OCI-LY7 (cell line): ENCODE measurements at regions not wholly inside any gene's neighbourhood (a gene's known extent, or its start where the extent isn't known, plus 50 kb on each side); places are given as distances from the start of the nearest gene placed in this dataset.

Source experiments
- BruUV-seq: library from RNA; stranded (reverse); fragments of 400-500 nt; replicated peaks from 2 replicates; lab custom pipeline; 2021; lab: Mats Ljungman, UMichigan
- CTCF ChIA-PET: fragments of 300-600 bp; sonication (Branson Sonifier 250); formaldehyde crosslinking; loops from one replicate; lab custom pipeline; 2022; ENCODE audit warnings: antibody characterized with exemption; ENCODE audit not compliant: unreplicated experiment; lab: Charles Lee
- POLR2A ChIA-PET: fragments of 300-600 bp; sonication (Branson Sonifier 250); formaldehyde crosslinking; loops from one replicate; lab custom pipeline; 2022; ENCODE audit warnings: antibody characterized with exemption; lab: Charles Lee
- DNase-seq: peaks from one replicate; pipeline ENCODE4 v3.0.0-alpha.2; 2015; ENCODE audit warnings: low spot score
- H2AFZ ChIP-seq: fragments of 200-600 bp; sonication (generic), shearing (Covaris generic); 2 replicates; pipeline ENCODE4 v1.6.1; 2014; ENCODE audit warnings: mild to moderate bottlenecking, antibody characterized with exemption, low read length, moderate library complexity
- H3K27ac ChIP-seq: fragments of 200-600 bp; sonication (generic); 2 replicates; pipeline ENCODE4 v1.5.1; 2014; ENCODE audit warnings: mixed run types, low read depth, mild to moderate bottlenecking, moderate library complexity, low read length, inconsistent platforms; ENCODE audit not compliant: poor library complexity, severe bottlenecking
- H3K36me3 ChIP-seq: fragments of 200-600 bp; sonication (generic); 2 replicates; pipeline ENCODE4 v1.6.1; 2014; ENCODE audit warnings: mild to moderate bottlenecking, antibody characterized with exemption, low read length, moderate library complexity, mixed read lengths; ENCODE audit not compliant: insufficient read depth
- H3K4me1 ChIP-seq: fragments of 200-600 bp; sonication (generic); 2 replicates; pipeline ENCODE4 v1.5.1; 2014; ENCODE audit warnings: mild to moderate bottlenecking, low read length; ENCODE audit not compliant: insufficient read depth, poor library complexity, severe bottlenecking
- H3K4me2 ChIP-seq: fragments of 200-600 bp; sonication (generic); 2 replicates; pipeline ENCODE4 v1.6.1; 2014; ENCODE audit warnings: mild to moderate bottlenecking, low read length
- H3K4me3 ChIP-seq: fragments of 200-600 bp; sonication (generic); 2 replicates; pipeline ENCODE4 v1.5.1; 2014; ENCODE audit warnings: mild to moderate bottlenecking, low read depth, low read length; ENCODE audit not compliant: poor library complexity, severe bottlenecking
- H3K79me2 ChIP-seq: fragments of 200-600 bp; sonication (generic); 2 replicates; pipeline ENCODE4 v1.6.1; 2016; ENCODE audit warnings: low read depth, mild to moderate bottlenecking, low read length, moderate library complexity, mixed read lengths; ENCODE audit not compliant: insufficient read depth
- H3K9me2 ChIP-seq: fragments of 200-600 bp; sonication (generic); 2 replicates; pipeline ENCODE4 v1.6.1; 2016; ENCODE audit warnings: mild to moderate bottlenecking, low read length, mixed read lengths; ENCODE audit not compliant: insufficient read depth
- H3K9me3 ChIP-seq: fragments of 200-600 bp; sonication (generic); 2 replicates; pipeline ENCODE4 v1.6.1; 2014; ENCODE audit warnings: mild to moderate bottlenecking, mixed run types, low read length, mixed read lengths
- H4K20me1 ChIP-seq: fragments of 200-600 bp; sonication (generic); 2 replicates; pipeline ENCODE4 v1.6.1; 2014; ENCODE audit warnings: mild to moderate bottlenecking, antibody characterized with exemption, low read length, moderate library complexity, mixed read lengths; ENCODE audit not compliant: insufficient read depth
- CTCF ChIP-seq: fragments of 200-600 bp; sonication (generic); conservative IDR thresholded peaks from 2 replicates; pipeline ENCODE4 v1.5.1; 2014; ENCODE audit warnings: mild to moderate bottlenecking, antibody characterized with exemption, low read length, moderate library complexity, mixed read lengths
- EZH2phosphoT487 ChIP-seq: fragments of 200-600 bp; sonication (generic); IDR thresholded peaks from 2 replicates; pipeline ENCODE4 v1.6.1; 2018; ENCODE audit warnings: low read depth, borderline replicate concordance, mild to moderate bottlenecking, mixed run types, antibody characterized with exemption, low read length, moderate library complexity, mixed read lengths
- intact Hi-C: fragments of 100-400 bp; cut with micrococcal nuclease; formaldehyde crosslinking; loops from one replicate; pipeline ENCODE4 v1.10.0; 2022; ENCODE audit not compliant: unreplicated experiment

- Histone ChIP-seq H3K9me2 (no peaks in the 10 kb centered on the region), H3K36me3 (no peaks in the 10 kb centered on the region), H3K9me3 (no peaks in the 10 kb centered on the region), H3K4me2 (no peak overlapping the region), H3K4me1 (no peaks in the 10 kb centered on the region), H3K79me2 (no peaks in the 10 kb centered on the region), H3K4me3 (no peak overlapping the region), H2AFZ (no peak overlapping the region), H4K20me1 (no peaks in the 10 kb centered on the region), H3K27ac (no peak overlapping the region)
- ChIA-PET POLR2A (interaction anchor here (0.6 kb wide), 1 partner anchor 1034 kb away, joined by 3 read pairs; no protein-coding TSS in a partner anchor), CTCF (no interaction called here)
- no TSS peak for BruUV-seq
- DNase-seq = no peak
- intact Hi-C loops = no loop called here
- TF ChIP-seq CTCF = no peak
- no peak for TF ChIP-seq EZH2phosphoT487
Measured at GRCh38 chr2:65528241-65528574, 95.8 kb upstream of the SPRED2 start.

GRCh38 chr2:65527451-65528240, 95.2 kb upstream of the SPRED2 start:
- H3K9me2 ChIP-seq = no peaks in the 10 kb centered on the region
- no peaks in the 10 kb centered on the region for H4K20me1 ChIP-seq
- no peaks in the 10 kb centered on the region for H3K79me2 ChIP-seq
- no TSS peak for BruUV-seq
- CTCF ChIA-PET = no interaction called here
- intact Hi-C loops = no loop called here
- TF ChIP-seq CTCF = no peak
- no peak for TF ChIP-seq EZH2phosphoT487
- H3K4me3 ChIP-seq = no peak overlapping the region
- H2AFZ ChIP-seq = no peak overlapping the region
- no peak for DNase-seq
- H3K4me1 ChIP-seq = no peaks in the 10 kb centered on the region
- H3K27ac ChIP-seq = no peak overlapping the region
- H3K9me3 ChIP-seq = no peaks in the 10 kb centered on the region
- no peak overlapping the region for H3K4me2 ChIP-seq
- no peaks in the 10 kb centered on the region for H3K36me3 ChIP-seq
- POLR2A ChIA-PET = interaction anchor here (0.6 to 1.2 kb wide), 3 partner anchors 54 to 1033 kb away, joined by 3 read pairs; partner anchors contain the start of gene RAB1A

- H3K27ac ChIP-seq = no peak overlapping the region
- CTCF ChIA-PET = no interaction called here
- H3K9me3 ChIP-seq = no peaks in the 10 kb centered on the region
- TF ChIP-seq CTCF = no peak
- H3K36me3 ChIP-seq = no peaks in the 10 kb centered on the region
- H2AFZ ChIP-seq = no peak overlapping the region
- intact Hi-C loops = no loop called here
- H4K20me1 ChIP-seq = no peaks in the 10 kb centered on the region
- no peak overlapping the region for H3K4me2 ChIP-seq
- no peaks in the 10 kb centered on the region for H3K4me1 ChIP-seq
- no peaks in the 10 kb centered on the region for H3K9me2 ChIP-seq
- DNase-seq = no peak
- POLR2A ChIA-PET = interaction anchor here (0.6 to 1.4 kb wide), 6 partner anchors 9 to 301 kb away, joined by 3 to 6 read pairs (median 4); no protein-coding TSS in a partner anchor
- no peak overlapping the region for H3K4me3 ChIP-seq
- H3K79me2 ChIP-seq = no peaks in the 10 kb centered on the region
- no TSS peak for BruUV-seq
Measured at GRCh38 chr2:65525616-65526231, 93.3 kb upstream of the SPRED2 start.
